Activated CD4-positive, alpha-beta T cell treated with anti-CD3 and anti-CD28 coated beads for 24 hours (primary cell): ENCODE measurements at regions not wholly inside any gene's neighbourhood (a gene's known extent, or its start where the extent isn't known, plus 50 kb on each side); places are given as distances from the start of the nearest gene placed in this dataset.
"Not testable (repeated sequence)": the region's sequence is repeated elsewhere in the genome, so short reads cannot be mapped to it uniquely, and the experiment has no call there.

Source experiments
- DNase-seq, 2 donors: peaks; one replicate each; pipeline ENCODE4 v3.0.0-alpha.2; 2020; ENCODE audit warnings: low read depth in 2 of 2

GRCh38 chr5:94102849-94103248, 361.4 kb upstream of the POU5F2 start:
- DNase-seq: no peak

DNA sequence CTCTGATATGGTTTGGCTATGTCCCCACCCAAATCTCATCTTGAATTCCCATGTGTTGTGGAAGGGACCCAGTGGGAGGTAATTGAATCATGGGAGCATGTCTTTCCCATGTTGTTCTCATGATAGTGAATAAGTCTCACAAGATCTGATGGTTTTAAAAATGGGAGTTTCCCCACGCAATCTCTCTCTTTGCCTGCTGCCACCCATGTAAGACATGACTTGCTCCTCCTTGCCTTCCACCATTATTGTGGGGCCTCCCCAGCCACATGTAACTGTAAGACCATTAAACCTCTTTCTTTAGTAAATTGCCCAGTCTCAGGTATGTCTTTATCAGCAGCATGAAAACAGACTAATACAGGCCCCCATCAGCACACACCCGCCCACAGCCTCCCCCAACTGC, 356.0 kb upstream of the POU5F2 start:
- DNase-seq: not testable (repeated sequence)

DNA sequence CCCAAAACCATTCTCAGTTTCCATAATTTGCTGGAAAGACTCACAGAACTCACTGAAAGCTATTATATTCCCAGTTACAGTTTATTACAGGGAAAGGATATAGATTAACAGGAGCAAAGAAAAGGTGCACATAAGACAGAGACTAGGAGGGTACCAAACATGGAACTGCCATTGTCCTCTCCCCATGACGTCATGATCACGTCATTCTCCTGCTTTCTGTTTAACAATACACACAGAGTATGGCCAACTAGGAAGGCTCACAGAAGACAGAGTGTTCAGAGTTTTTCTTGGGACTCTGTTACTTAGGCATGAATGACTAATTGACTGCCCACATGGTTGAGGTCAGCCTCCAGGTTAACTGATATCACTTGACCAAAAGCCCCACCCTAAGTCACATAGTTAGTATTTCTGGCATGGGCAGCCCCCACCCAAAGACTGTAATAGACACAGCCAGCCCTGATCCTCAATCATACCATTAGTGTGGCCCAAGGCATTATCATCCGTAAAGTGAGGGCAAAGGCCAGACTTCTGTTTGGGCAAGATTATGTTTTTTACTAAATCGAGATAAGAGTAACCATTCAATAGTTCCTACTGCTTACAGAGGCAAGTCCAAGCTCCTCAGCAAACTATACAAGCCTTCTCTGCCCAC, 353.5 kb upstream of the POU5F2 start:
- no peak for DNase-seq

DNA sequence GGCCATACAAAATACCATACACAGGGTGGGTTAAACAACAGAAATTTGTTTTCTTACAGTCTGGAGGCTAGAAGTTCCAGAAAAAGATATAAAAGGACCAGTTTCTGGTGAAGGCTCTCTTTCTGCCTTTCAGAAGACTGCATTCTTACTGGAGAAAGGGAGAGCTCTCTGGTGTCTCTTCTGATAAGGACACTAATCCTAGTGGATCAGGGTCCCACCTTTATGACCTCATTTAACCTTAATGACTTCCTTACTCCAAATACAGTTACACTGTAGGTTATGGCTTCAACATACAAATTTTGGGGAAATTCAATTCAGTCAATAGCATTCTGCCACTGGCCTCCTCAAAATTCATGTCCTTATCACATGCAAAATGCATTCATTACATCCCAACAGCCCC, 351.9 kb upstream of the POU5F2 start:
- DNase-seq: no peak

DNA sequence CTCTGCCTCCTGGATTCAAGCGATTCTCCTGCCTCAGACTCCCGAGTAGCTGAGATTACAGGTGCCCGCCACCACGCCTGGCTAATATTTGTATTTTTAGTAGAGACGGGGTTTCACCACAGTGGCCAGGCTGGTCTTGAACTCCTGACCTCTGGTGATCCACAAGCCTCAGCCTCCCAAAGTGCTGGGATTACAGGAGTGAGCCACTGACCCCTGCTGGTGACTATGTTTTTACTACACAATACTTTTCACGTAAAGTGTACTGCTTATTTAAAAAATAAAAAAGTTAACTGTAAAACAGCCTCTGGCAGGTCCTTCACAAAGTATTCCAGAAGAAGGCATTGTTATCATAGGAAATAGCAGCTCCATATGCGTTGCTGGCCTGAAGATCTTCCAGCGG, 345.2 kb upstream of the POU5F2 start:
- DNase-seq: not testable (repeated sequence)

DNA sequence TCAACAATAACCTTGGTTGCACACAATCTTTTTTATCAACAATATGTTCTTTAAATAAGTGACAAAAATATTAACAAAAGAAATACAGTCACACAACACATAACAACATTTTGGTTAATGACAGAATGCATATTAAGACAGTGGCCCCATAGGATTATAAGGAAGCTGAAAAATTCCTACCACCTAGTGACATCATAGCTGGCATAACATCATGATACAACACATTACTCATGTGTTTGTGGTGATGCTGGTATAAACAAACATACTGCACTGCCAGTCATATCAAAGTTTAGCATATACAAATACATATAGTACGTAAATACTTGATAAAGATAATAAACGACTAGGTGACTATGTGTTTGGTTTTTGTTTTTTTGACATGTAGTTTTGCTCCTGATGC, 344.8 kb upstream of the POU5F2 start:
- no peak for DNase-seq

DNA sequence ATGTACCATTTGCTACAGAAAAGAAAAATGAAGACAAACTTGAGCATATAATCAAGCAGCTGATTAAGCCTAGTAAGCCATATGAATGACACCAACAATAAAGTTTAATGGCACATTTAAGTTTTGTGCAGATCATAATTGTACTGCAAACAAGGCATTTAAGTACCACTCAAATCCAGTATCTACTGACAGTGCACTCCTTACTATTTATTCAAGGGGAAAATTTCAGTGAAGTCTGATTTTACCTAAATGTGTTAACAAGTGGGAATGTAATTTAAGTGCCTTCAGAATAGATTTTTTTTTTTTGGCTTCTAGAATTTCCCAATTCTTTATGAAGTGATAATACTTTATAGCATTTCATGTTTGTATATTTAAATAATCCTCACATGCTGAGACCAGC, 341.0 kb upstream of the POU5F2 start:
- DNase-seq: no peak

DNA sequence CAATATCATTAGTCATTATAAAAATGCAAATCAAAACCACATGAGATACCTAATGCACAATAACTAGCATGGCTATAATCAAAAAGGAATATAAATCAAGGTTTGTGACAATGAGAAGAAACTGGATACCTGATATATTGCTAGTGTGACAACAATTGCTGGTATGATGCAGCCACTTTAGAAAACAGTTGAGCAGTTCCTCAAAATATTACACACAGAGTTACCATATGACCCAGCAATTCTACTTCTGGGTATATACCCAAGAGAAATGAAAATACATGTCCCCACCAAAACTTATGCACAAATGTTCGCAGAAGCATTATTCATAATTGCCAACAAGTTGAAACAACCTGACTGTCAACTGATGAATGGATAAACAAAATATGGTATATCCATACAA, 339.7 kb upstream of the POU5F2 start:
- no peak for DNase-seq

- no peak for DNase-seq
These were observed 339.0 kb upstream of the POU5F2 start for GRCh38 chr5:94080390-94080789.

- no peak for DNase-seq
These were observed 330.7 kb upstream of the POU5F2 start for GRCh38 chr5:94072116-94072515.

GRCh38 chr5:94066437-94067207, 325.2 kb upstream of the POU5F2 start:
- no peak for DNase-seq

DNA sequence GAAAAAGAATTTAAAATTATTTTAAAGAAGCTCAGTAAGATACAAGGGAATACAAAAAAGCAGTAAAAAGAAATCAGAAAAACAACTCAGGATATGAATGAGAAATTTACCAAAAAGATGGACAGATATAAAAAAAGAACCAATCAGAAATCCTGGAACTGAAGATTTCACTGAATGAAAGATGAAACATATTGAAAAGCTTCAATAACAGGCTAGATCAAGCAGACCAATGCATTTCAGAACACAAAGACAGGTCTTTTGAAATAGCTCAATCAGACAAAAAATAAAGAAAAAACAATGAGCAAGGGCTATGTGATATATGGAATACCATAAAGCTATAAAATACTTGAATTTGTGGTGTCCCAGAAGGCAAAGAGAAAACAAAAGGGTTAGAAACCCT, 322.6 kb upstream of the POU5F2 start:
- DNase-seq: no peak

DNA sequence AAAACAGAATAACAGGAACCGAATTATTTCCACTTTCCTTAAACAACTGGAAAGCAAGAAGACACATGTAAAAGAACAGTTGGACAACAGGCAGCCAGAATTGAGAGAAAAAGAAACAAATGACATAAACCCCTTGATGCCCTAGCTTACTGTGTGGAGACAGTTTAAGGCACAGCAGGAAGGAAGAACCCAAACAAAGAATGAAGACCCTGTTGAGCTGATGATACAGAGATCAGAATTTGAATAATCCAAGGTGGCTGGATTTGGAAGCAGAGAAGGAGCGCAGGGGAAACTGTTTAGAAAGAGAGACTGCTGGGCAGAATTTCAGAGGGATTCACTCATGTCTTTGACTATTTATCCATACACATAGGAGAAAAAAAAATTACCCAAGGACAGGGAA, 316.3 kb upstream of the POU5F2 start:
- DNase-seq: no peak

GRCh38 chr5:94057217-94057616, 315.8 kb upstream of the POU5F2 start:
- DNase-seq: no peak

DNA sequence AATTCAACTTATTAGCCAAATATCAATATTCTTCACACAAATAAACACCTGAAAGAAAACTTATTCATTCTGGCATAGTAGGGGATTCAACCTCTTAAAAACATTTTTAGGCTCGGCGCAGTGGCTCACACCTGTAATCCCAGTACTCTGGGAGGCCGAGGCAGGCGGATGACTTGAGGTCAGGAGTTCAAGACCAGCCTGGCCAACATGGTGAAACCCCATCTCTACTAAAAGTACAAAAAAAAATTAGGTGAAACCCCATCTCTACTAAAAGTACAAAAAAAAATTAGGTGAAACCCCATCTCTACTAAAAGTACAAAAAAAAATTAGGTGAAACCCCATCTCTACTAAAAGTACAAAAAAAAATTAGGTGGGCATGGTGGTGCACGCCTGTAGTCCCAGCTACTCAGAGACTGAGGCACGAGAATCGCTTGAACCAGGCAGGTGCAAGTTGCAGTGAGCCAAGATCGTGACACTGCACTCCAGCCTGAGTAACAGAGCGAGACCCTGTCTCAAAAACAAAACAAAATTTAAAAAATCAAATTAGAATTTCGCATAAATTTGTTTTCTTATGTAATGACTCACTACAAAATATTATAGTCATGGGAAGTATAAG, 308.0 kb upstream of the POU5F2 start:
- DNase-seq: not testable (repeated sequence)

- DNase-seq: no peak
These were observed 304.7 kb upstream of the POU5F2 start for GRCh38 chr5:94045839-94046782.

DNA sequence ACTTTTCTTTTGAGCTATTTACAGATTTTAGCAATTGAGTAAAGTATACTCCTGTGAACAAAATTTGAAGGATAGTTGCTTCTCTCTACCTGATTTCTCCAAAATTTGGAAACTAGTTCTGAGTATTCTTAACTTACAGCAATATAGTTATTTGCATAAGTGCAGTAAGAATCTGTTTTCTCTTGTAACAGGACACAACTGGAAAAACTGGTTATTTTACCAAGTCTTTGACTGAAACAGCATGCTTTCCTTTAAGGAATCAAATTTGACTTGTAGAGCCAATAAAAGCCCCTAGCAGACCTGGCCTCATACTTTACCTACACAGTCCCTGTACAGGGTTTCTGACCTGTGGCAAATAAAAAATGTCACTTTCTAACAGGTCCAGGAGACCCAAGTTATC, 301.9 kb upstream of the POU5F2 start:
- DNase-seq: no peak

DNA sequence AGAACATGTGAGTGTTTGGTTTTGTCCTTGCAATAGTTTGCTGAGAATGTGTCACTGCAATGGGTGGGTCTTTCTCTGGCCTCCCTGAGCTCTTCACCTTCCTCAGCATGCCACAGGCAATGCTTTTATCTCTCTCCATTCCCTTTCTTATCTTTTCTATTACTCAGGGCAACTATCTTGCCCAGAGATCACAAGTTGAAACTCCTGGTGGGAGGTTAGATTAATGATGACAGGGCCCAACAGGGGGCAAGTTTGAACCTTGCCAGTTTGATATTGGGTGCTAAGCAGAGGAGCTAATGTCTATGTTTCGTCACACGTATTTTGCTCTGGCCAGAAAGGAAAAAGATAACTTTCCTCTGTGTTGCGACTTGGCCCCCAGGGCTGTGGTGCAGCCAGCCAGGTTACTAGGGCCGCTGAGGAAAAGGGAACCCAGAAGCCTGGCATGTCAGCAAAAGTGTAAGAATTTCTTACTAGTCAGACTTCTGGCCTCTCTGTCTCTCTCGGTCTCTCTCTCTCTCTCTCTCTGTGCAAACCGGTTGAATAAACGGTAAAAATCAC, 299.3 kb upstream of the POU5F2 start:
- no peak for DNase-seq

- no peak for DNase-seq
These were observed 297.7 kb upstream of the POU5F2 start for GRCh38 chr5:94039101-94039500.

DNA sequence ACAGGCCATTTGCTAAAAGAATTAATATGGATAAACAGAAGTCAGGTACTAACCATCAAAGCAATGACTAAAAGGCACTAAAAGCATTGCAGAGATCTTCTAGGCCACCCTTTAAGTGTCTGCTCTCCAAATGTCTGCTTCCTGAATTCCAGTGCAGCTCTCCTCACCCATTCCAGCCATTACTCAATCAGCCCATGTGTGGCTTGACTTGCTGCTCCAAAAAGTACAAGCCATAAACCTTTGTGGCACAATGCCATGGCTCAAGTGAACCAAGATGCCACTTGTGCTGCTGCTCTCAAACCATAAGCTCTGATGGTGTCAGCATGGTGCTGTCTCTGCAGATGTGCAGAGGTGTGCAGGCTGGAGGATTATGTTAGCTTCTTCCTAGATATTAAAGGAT, 290.2 kb upstream of the POU5F2 start:
- no peak for DNase-seq

DNA sequence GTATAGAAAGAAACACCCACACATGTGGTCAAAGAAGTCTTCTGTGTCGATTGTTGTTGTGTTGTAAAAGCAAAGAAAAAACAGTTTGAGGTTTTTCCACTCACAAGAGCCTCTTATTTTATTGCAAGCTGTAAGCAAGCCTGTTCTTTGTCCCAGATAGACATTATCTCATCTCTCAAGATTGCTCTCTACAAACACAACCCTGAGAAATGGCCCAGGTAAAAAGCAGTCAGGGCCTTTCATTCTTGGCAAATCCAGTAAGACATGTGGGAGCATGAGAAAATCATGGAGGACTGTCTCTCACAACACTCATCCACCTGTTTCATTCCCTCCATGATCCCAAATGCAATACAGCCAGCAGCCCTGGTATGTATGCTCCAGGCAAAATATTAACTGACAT, 286.6 kb upstream of the POU5F2 start:
- no peak for DNase-seq

GRCh38 chr5:94027145-94027544, 285.7 kb upstream of the POU5F2 start:
- DNase-seq: no peak
